Tibial nerve (tissue), 3 donors: ENCODE measurements at regions not wholly inside any gene's neighbourhood (a gene's known extent, or its start where the extent isn't known, plus 50 kb on each side); places are given as distances from the start of the nearest gene placed in this dataset.
"Not testable (repeated sequence)": the region's sequence is repeated elsewhere in the genome, so short reads cannot be mapped to it uniquely, and the experiment has no call there.

Experiments
- CTCF ChIP-seq, 5 experiments: fragments of 200-600 bp in 3 of 5; fragments of 450-650 bp in 2 of 5; sonication (generic) in 3 of 5; IDR thresholded peaks; one replicate each; pipeline ENCODE4 v1.5.1; 2016 to 2019; ENCODE audit warnings: antibody characterized with exemption in 5 of 5, mild to moderate bottlenecking in 3 of 5, moderate library complexity in 2 of 5
- POLR2A ChIP-seq, 2 donors: fragments of 450-650 bp; IDR thresholded peaks; one replicate each; pipeline ENCODE4 v1.6.1; 2017; ENCODE audit warnings: antibody characterized with exemption in 2 of 2, mild to moderate bottlenecking in 2 of 2, moderate library complexity in 2 of 2

- TF ChIP-seq CTCF, POLR2A (IDR thresholded peaks at IDR 0.05): not testable (repeated sequence)
Measured at GRCh38 chr21:6068098-6068831, 4453.1 kb upstream of the TPTE start.
